ENCODE measurements at regions not wholly inside any gene's neighbourhood (a gene's known extent, or its start where the extent isn't known, plus 50 kb on each side); places are given as distances from the start of the nearest gene placed in this dataset.

DNA sequence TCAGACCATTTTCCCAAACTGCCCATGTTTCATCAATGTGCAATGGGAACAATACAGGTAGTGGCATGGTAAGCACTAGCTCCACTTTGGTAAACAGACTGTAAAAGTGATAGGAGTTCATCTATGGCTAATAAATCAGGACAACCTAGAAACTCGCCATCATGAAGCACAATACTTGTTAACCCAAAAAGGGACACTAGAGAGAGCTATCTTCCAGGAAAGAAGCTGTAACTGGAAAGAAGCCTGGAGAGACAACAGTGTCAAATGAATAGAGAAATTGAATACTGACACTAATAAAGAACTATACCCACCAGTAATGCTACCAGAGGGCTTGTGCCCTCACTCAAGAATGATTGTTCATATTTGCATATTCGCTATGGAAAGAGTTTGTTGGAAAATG is 164.7 kb upstream of the RGS18 start:
- TF ChIP-seq ZFX (IDR thresholded peaks at IDR 0.05; ENCODE audit: borderline replicate concordance) = no peak
- TF ChIP-seq, protein P1, sequence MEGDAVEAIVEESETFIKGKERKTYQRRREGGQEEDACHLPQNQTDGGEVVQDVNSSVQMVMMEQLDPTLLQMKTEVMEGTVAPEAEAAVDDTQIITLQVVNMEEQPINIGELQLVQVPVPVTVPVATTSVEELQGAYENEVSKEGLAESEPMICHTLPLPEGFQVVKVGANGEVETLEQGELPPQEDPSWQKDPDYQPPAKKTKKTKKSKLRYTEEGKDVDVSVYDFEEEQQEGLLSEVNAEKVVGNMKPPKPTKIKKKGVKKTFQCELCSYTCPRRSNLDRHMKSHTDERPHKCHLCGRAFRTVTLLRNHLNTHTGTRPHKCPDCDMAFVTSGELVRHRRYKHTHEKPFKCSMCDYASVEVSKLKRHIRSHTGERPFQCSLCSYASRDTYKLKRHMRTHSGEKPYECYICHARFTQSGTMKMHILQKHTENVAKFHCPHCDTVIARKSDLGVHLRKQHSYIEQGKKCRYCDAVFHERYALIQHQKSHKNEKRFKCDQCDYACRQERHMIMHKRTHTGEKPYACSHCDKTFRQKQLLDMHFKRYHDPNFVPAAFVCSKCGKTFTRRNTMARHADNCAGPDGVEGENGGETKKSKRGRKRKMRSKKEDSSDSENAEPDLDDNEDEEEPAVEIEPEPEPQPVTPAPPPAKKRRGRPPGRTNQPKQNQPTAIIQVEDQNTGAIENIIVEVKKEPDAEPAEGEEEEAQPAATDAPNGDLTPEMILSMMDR (IDR thresholded peaks at IDR 0.05) = peak; percentile 53
- no peak overlapping the region for H3K27ac ChIP-seq

DNA sequence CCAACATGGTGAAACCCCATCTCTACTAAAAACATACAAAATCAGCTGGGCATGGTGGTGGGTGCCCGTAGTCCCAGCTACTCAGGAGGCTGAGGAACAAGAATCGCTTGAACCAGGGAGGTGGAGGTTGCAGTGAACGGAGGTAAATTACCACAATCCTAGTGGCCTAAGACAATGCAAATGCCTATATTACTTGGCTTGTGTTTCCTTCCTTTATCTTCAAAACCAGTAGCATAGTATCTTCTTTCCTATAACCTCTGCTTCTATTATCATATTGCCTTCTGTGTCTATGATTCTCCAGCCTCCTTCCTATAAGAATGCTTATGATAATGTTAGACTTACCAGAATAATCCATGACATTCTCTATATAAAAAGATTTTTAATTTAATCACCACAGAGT is 156.2 kb upstream of the RGS18 start:
- TF ChIP-seq, protein P1 (IDR thresholded peaks at IDR 0.05) = no peak
- no peak for TF ChIP-seq ZFX (IDR thresholded peaks at IDR 0.05; ENCODE audit: borderline replicate concordance)

DNA sequence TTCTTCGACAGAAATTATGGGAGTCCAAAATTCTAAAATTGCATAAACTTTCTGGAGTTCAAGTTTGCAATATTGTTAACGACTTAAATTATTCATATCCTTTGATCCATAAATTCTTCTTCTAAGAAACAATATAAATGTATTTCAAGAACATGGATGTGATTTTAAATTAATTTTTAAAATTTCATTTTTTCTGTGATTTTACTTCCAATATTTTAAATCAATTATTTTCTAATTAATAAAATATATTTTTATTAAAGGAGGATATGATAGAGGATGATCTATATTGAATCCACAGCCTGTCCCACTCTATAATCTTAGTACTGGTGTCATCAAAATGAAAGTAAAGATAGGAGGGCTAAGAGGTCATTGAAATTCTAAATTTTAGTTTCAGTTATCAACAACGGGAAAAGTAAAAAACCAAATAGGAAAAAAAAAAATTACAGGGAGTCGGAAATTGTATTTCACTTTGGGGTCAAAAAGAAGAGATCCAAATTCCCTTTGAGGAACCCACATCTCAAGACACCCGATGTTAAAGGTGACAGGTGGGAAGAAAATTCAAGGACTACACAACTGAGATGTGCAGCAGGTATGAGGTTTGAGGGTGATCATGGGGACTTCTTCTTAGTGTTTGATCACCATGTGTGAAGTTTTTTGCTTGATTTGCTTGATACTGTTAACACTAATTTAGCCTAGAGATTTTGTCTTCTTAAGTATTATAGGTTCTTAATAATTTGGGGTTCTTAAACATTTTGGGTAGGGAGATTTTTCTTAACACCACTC is 154.8 kb upstream of the RGS18 start:
- TF ChIP-seq ZFX (IDR thresholded peaks at IDR 0.05; ENCODE audit: borderline replicate concordance) = no peak
- TF ChIP-seq, protein P1 (IDR thresholded peaks at IDR 0.05) = no peak
- H3K27ac ChIP-seq = no peak overlapping the region

More for the DNA sequence above, 156.2 kb upstream of the RGS18 start:
- H3K27ac ChIP-seq = no peak overlapping the region

DNA sequence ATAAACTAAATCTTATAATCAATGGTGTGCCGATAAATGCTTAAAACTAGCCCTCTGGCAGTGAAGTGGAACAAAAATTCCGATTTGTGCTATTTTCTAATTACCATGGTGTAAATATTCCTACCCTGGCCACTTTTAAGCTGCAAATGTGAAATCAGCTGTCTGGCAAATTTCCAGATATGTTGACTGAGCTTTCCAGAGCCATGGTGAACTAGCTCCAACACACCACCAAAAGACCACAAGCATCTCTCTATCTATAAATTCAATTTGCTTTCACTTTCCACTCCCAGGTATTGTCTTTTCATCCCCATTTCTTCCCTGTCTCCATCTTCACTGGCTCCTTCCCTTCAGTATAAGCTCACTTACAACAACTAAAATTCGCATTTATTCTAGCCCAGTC is 152.3 kb upstream of the RGS18 start:
- TF ChIP-seq, protein P1 (IDR thresholded peaks at IDR 0.05) = no peak
- no peak for TF ChIP-seq ZFX (IDR thresholded peaks at IDR 0.05; ENCODE audit: borderline replicate concordance)
- H3K27ac ChIP-seq = no peak overlapping the region

DNA sequence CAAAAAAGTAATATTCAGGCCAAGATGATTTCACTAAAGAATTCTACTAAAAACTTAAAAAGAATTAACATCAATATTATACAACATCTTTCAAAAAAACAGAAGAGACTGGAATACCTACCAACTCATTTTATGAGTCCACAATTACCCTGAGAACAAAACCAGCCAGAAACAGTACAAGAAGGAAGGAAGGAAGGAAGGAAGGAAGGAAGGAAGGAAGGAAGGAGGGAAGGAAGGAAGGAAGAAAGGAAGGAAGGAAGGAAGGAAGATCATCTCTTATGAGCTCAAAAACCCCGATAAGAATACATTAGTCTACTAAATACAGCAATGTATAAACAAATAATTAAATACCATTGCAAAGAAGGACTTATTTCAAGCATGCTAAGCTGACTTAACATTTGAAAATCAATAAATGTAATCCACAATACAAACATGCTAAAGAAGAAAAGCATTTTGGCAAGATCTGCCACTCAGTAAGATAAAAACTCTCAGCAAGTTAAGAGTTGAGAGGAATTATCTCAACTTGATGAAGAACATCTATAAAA is 149.9 kb upstream of the RGS18 start:
- no peak for TF ChIP-seq ZFX (IDR thresholded peaks at IDR 0.05; ENCODE audit: borderline replicate concordance)
- TF ChIP-seq, protein P1 (IDR thresholded peaks at IDR 0.05) = no peak
- no peak overlapping the region for H3K27ac ChIP-seq

DNA sequence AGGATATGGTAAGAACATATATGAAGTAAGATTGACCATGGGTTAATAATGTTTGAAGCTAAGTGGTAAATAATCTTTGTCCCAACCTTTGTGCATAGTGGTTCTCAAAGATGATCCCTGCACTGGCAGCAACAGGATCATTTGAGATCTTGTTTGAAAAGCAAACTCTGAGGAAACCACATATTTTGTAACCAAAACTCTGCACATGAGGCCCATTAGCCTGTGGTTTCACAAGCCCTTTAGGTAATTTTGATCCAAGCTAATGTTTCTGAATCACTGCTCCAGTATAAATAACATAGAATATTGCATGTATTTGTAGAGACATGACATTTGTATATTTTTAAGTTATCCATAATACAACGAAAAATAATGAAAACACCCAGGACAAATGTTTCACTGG is 147.9 kb upstream of the RGS18 start:
- H3K27ac ChIP-seq = no peak overlapping the region
- TF ChIP-seq, protein P1 (IDR thresholded peaks at IDR 0.05) = no peak
- TF ChIP-seq ZFX (IDR thresholded peaks at IDR 0.05; ENCODE audit: borderline replicate concordance) = no peak

DNA sequence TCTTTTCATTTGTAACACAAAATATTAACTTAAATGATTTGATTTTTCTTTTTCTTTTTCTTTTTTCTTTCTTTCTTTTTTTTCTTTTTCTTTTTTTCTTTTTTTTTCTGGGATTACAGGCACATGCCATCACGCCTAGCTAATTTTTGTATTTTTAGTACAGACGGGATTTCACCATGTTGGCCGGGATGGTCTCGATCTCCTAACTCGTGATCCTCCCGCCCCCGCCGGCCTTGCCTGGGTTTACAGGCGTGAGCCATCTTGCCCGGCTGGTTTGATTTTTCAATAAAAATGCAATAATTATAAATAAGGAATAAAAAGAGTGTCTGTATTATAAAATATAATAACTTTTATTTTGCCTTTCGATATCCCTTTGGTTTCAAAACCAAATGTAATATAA is 146.7 kb upstream of the RGS18 start:
- H3K27ac ChIP-seq = no peak overlapping the region
- TF ChIP-seq, protein P1 (IDR thresholded peaks at IDR 0.05) = no peak
- TF ChIP-seq ZFX (IDR thresholded peaks at IDR 0.05; ENCODE audit: borderline replicate concordance) = no peak

Data from 22Rv1 (cell line).